HFFc6 (cell line): ENCODE measurements at regions not wholly inside any gene's neighbourhood (a gene's known extent, or its start where the extent isn't known, plus 50 kb on each side); places are given as distances from the start of the nearest gene placed in this dataset.

Experiments used
- DNase-seq: peaks from one replicate; pipeline ENCODE4 v3.0.0-alpha.2; 2018
- H3K27ac Mint-ChIP-seq: 2 replicates; pipeline ENCODE4 v1.8.0; 2020; ENCODE audit warnings: mild to moderate bottlenecking, mixed read lengths
- H3K27me3 Mint-ChIP-seq: 2 replicates; pipeline ENCODE4 v1.8.0; 2021; ENCODE audit warnings: mild to moderate bottlenecking, moderate library complexity, mixed read lengths; ENCODE audit not compliant: insufficient read depth
- H3K36me3 Mint-ChIP-seq: 2 replicates; pipeline ENCODE4 v1.8.0; 2021; ENCODE audit warnings: low read depth, mixed read lengths
- H3K4me1 Mint-ChIP-seq: 2 replicates; pipeline ENCODE4 v1.8.0; 2020; ENCODE audit warnings: low read depth, mixed read lengths
- H3K4me3 Mint-ChIP-seq: 2 replicates; pipeline ENCODE4 v1.8.0; 2020; ENCODE audit warnings: mild to moderate bottlenecking, moderate library complexity, mixed read lengths
- H3K9me3 Mint-ChIP-seq: 2 replicates; pipeline ENCODE4 v1.8.0; 2020; ENCODE audit warnings: mild to moderate bottlenecking, mixed read lengths
- CTCF ChIP-seq: fragments of 200-600 bp; sonication (generic); IDR thresholded peaks from 2 replicates; pipeline ENCODE4 v1.5.0; 2021; ENCODE audit warnings: antibody characterized with exemption, mild to moderate bottlenecking

- no peaks in the 10 kb centered on the region for H3K4me1 Mint-ChIP-seq
- no peak for DNase-seq
- H3K27me3 Mint-ChIP-seq, result peaks cover 2% of the 10 kb centered on the region; the same call in 1 of the 2 replicates
- H3K4me3 Mint-ChIP-seq, result no peak overlapping the region
- no peak overlapping the region for H3K27ac Mint-ChIP-seq
- no peaks in the 10 kb centered on the region for H3K36me3 Mint-ChIP-seq
- TF ChIP-seq CTCF, result no peak
- H3K9me3 Mint-ChIP-seq, result no peaks in the 10 kb centered on the region; the same call in 1 of the 2 replicates
Measured at GRCh38 chr3:147471741-147472140, 62.6 kb downstream of the ZIC1 start.

GRCh38 chr3:147472846-147473245, 63.7 kb downstream of the ZIC1 start:
- no peak for DNase-seq
- Mint-ChIP-seq H3K4me3 (no peak overlapping the region), H3K27ac (no peak overlapping the region), H3K27me3 (peaks cover 2% of the 10 kb centered on the region; the same call in 1 of the 2 replicates), H3K36me3 (no peaks in the 10 kb centered on the region), H3K4me1 (no peaks in the 10 kb centered on the region), H3K9me3 (no peaks in the 10 kb centered on the region; the same call in 1 of the 2 replicates)
- no peak for TF ChIP-seq CTCF

- DNase-seq, result no peak
- Mint-ChIP-seq H3K9me3 (no peaks in the 10 kb centered on the region), H3K27ac (no peak overlapping the region), H3K27me3 (no peaks in the 10 kb centered on the region; the same call in 1 of the 2 replicates), H3K4me3 (no peak overlapping the region), H3K4me1 (no peaks in the 10 kb centered on the region), H3K36me3 (no peaks in the 10 kb centered on the region)
- no peak for TF ChIP-seq CTCF
Measured at GRCh38 chr3:147483145-147483544, 74.0 kb downstream of the ZIC1 start.

GRCh38 chr3:147483578-147483977, 74.4 kb downstream of the ZIC1 start:
- no peak for DNase-seq
- Mint-ChIP-seq H3K27ac (no peak overlapping the region), H3K4me1 (no peaks in the 10 kb centered on the region), H3K4me3 (no peak overlapping the region), H3K9me3 (no peaks in the 10 kb centered on the region), H3K36me3 (no peaks in the 10 kb centered on the region), H3K27me3 (no peaks in the 10 kb centered on the region; the same call in 1 of the 2 replicates)
- TF ChIP-seq CTCF, result no peak

- H3K4me3 Mint-ChIP-seq, result no peak overlapping the region
- no peak for TF ChIP-seq CTCF
- no peaks in the 10 kb centered on the region for H3K36me3 Mint-ChIP-seq
- no peaks in the 10 kb centered on the region for H3K9me3 Mint-ChIP-seq
- H3K27ac Mint-ChIP-seq, result no peak overlapping the region
- no peaks in the 10 kb centered on the region for H3K4me1 Mint-ChIP-seq
- no peak for DNase-seq
- no peaks in the 10 kb centered on the region; the same call in 1 of the 2 replicates for H3K27me3 Mint-ChIP-seq
Measured at GRCh38 chr3:147493065-147493464, 83.9 kb downstream of the ZIC1 start.

GRCh38 chr3:147493666-147494065, 84.5 kb downstream of the ZIC1 start:
- Mint-ChIP-seq H3K9me3 (no peaks in the 10 kb centered on the region), H3K27me3 (no peaks in the 10 kb centered on the region; the same call in 1 of the 2 replicates), H3K4me1 (no peaks in the 10 kb centered on the region), H3K36me3 (no peaks in the 10 kb centered on the region), H3K27ac (no peak overlapping the region; the same call in 1 of the 2 replicates), H3K4me3 (no peak overlapping the region)
- TF ChIP-seq CTCF, result no peak
- DNase-seq, result no peak
